ENCODE measurements at regions not wholly inside any gene's neighbourhood (a gene's known extent, or its start where the extent isn't known, plus 50 kb on each side); places are given as distances from the start of the nearest gene placed in this dataset.

DNA sequence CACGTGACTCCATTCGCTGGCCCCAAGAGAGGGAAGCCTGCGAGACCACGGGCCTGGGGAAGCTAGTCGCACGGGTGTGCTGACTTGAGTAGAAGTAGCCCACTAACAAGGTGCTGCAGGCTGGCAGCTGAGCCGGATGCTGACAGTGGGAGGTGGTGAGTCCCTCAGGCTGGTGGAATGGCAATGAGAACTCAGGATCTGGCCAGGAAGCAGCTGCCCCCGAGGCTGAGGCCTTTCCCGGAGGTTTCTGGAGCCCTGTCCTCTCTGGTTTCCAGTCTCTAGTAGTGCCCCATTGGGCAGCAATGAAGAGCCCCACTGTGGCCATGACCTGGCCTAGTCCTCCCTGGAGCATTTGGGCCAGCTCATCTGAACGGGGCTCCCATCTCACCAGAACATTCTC, 366.7 kb upstream of the IRX4 start:
- Histone ChIP-seq H3K79me2 (ENCODE audit: insufficient read depth, low read length) (no peaks in the 10 kb centered on the region), H4K20me1 (ENCODE audit: insufficient read depth, low read length) (no peaks in the 10 kb centered on the region), H3K4me3 (ENCODE audit: low read depth, low read length, poor library complexity, severe bottlenecking) (no peak overlapping the region), H3K27me3 (ENCODE audit: insufficient read depth, low read length) (no peaks in the 10 kb centered on the region), H3K9me3 (ENCODE audit: low read length) (no peaks in the 10 kb centered on the region), H3K4me2 (ENCODE audit: low read length) (no peak overlapping the region), H3F3A (ENCODE audit: insufficient read depth, low read length) (no peaks in the 10 kb centered on the region), H3K36me3 (ENCODE audit: insufficient read depth, low read length) (no peaks in the 10 kb centered on the region), H3K9ac (ENCODE audit: low read length) (no peak overlapping the region), H3K4me1 (ENCODE audit: insufficient read depth, low read length, severe bottlenecking) (no peaks in the 10 kb centered on the region), H3K9me2 (ENCODE audit: low read depth, low read length) (no peaks in the 10 kb centered on the region; the same call in 1 of the 2 replicates), H2AFZ (ENCODE audit: low read length) (no peak overlapping the region), H3K27ac (ENCODE audit: low read depth, low read length, poor library complexity, severe bottlenecking) (no peak overlapping the region)
- TF ChIP-seq CTCF (IDR thresholded peaks at IDR 0.05; ENCODE audit: low read length): no peak
- TF ChIP-seq EZH2 (IDR thresholded peaks at IDR 0.05; ENCODE audit: borderline replicate concordance, low read length): no peak

DNA sequence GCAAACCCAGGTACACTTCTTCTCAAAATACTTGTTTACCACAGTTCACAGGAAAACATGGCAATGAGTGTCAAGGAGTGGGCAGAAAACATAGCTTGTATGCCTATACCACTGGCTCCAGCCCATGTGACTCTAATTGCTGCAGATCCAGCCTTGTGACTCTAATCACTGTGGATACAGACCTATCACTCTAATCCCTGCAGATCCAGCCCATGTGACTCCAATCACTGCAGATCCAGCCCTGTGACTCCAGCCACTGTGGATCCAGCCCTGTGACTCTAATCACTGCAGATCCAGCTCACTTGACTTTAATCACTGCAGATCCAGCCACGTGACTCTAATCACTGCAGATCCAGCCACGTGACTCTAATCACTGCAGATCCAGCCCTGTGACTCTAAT, 366.3 kb upstream of the IRX4 start:
- H3K27ac ChIP-seq (ENCODE audit: low read depth, low read length, poor library complexity, severe bottlenecking): no peak overlapping the region
- no peak overlapping the region for H2AFZ ChIP-seq (ENCODE audit: low read length)
- no peaks in the 10 kb centered on the region for H4K20me1 ChIP-seq (ENCODE audit: insufficient read depth, low read length)
- H3K4me3 ChIP-seq (ENCODE audit: low read depth, low read length, poor library complexity, severe bottlenecking): no peak overlapping the region
- no peak for TF ChIP-seq CTCF (IDR thresholded peaks at IDR 0.05; ENCODE audit: low read length)
- H3K79me2 ChIP-seq (ENCODE audit: insufficient read depth, low read length): no peaks in the 10 kb centered on the region
- no peaks in the 10 kb centered on the region for H3K36me3 ChIP-seq (ENCODE audit: insufficient read depth, low read length)
- H3K4me1 ChIP-seq (ENCODE audit: insufficient read depth, low read length, severe bottlenecking): no peaks in the 10 kb centered on the region
- no peak overlapping the region for H3K4me2 ChIP-seq (ENCODE audit: low read length)
- no peaks in the 10 kb centered on the region for H3F3A ChIP-seq (ENCODE audit: insufficient read depth, low read length)
- no peak overlapping the region for H3K9ac ChIP-seq (ENCODE audit: low read length)
- no peaks in the 10 kb centered on the region; the same call in 1 of the 2 replicates for H3K9me2 ChIP-seq (ENCODE audit: low read depth, low read length)
- no peaks in the 10 kb centered on the region for H3K9me3 ChIP-seq (ENCODE audit: low read length)
- H3K27me3 ChIP-seq (ENCODE audit: insufficient read depth, low read length): no peaks in the 10 kb centered on the region

DNA sequence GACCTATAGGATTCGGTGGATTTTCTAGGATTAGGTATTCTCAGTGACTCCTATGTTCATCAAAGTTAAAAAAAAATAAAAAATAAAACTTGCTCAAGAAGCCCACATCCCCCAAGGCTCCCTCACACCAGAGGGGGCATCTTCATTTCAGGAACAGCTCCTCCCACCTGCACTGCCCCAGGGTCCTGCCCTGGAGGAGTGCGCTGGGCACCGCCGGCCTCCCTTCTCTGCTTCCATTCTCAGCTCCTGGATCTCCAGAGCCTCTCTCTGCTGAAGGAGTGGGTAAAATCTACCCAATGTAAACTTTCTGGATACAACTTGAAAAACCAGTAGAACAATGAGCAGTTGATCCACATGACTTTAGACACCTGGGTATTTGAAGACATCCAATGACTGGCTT, 359.8 kb upstream of the IRX4 start:
- Histone ChIP-seq H2AFZ (ENCODE audit: low read length) (no peak overlapping the region), H3K4me1 (ENCODE audit: insufficient read depth, low read length, severe bottlenecking) (no peaks in the 10 kb centered on the region), H3K36me3 (ENCODE audit: insufficient read depth, low read length) (no peaks in the 10 kb centered on the region), H3F3A (ENCODE audit: insufficient read depth, low read length) (no peaks in the 10 kb centered on the region), H3K4me3 (ENCODE audit: low read depth, low read length, poor library complexity, severe bottlenecking) (no peak overlapping the region), H3K9me3 (ENCODE audit: low read length) (no peaks in the 10 kb centered on the region), H3K27me3 (ENCODE audit: insufficient read depth, low read length) (no peaks in the 10 kb centered on the region), H3K9me2 (ENCODE audit: low read depth, low read length) (no peaks in the 10 kb centered on the region; the same call in 1 of the 2 replicates), H4K20me1 (ENCODE audit: insufficient read depth, low read length) (no peaks in the 10 kb centered on the region), H3K27ac (ENCODE audit: low read depth, low read length, poor library complexity, severe bottlenecking) (no peak overlapping the region), H3K9ac (ENCODE audit: low read length) (no peak overlapping the region), H3K4me2 (ENCODE audit: low read length) (no peak overlapping the region), H3K79me2 (ENCODE audit: insufficient read depth, low read length) (no peaks in the 10 kb centered on the region)
- TF ChIP-seq EZH2 (IDR thresholded peaks at IDR 0.05; ENCODE audit: borderline replicate concordance, low read length): no peak
- no peak for TF ChIP-seq CTCF (IDR thresholded peaks at IDR 0.05; ENCODE audit: low read length)

All from OCI-LY1 (cell line).